Pancreas (tissue), 10 donors: ENCODE measurements at regions not wholly inside any gene's neighbourhood (a gene's known extent, or its start where the extent isn't known, plus 50 kb on each side); places are given as distances from the start of the nearest gene placed in this dataset.

Source experiments
- ATAC-seq, 4 donors: fragments of 200-7000 bp; cut with Tn5 transposase; one replicate each; pipeline versions ENCODE4 v1.8.0 to v1.9.1; 2020; ENCODE audit warnings: mild to moderate bottlenecking in 4 of 4, moderate library complexity in 4 of 4
- DNase-seq, 6 donors: peaks; one replicate each; pipeline ENCODE4 v3.0.0-alpha.2; 2020
- FAIRE-seq: peaks from 2 replicates; lab custom pipeline; 2012; peaks lifted over from hg19 to GRCh38; lab: Jason Lieb, UNC
- H3K27ac ChIP-seq, 4 donors: fragments of 200-600 bp; sonication (generic); 1 replicate in 3 of 4; 2 replicates in 1 of 4; pipeline versions ENCODE4 v1.5.0 to v1.8.0; 2020
- H3K27me3 ChIP-seq, 4 donors: fragments of 200-600 bp; one replicate each; pipeline ENCODE4 v1.8.0; 2021
- H3K36me3 ChIP-seq, 3 donors: fragments of 200-600 bp; sonication (generic) in 1 of 3; one replicate each; pipeline versions ENCODE4 v1.5.0 to v1.8.0; 2020 to 2021
- H3K4me1 ChIP-seq, 3 donors: fragments of 200-600 bp; one replicate each; pipeline ENCODE4 v1.8.0; 2021
- H3K4me3 ChIP-seq, 4 donors: fragments of 200-600 bp; sonication (generic) in 2 of 4; one replicate each; pipeline versions ENCODE4 v1.5.0 to v1.8.0; 2020 to 2021
- H3K9me3 ChIP-seq, 4 donors: fragments of 200-600 bp; one replicate each; pipeline ENCODE4 v1.8.0; 2021
- WGBS, 2 donors: extraction: QIAGEN DNeasy Blood & Tissue Kit; methylation state at CpG; one replicate each; pipeline ENCODE4 v1.1.7; 2013; 5-methylcytosine and 5-hydroxymethylcytosine counted together
- intact Hi-C, 3 donors: fragments of 100-400 bp; cut with DNase I; formaldehyde crosslinking; loops; one replicate each; pipeline versions ENCODE4 v1.11.1 to v1.14.2; 2022
- TF ChIP-seq, protein P1 (sequence below), 4 donors: fragments of 200-600 bp; sonication (generic) in 3 of 4; IDR thresholded peaks; one replicate each; pipeline versions ENCODE4 v1.5.0 to v1.8.0; 2021; ENCODE audit warnings: antibody characterized with exemption in 4 of 4
- donor health status: healthy with polysubstance abuse.
- donor health status: DM: no; HTN: no; CAD: no; lungs with moderate emphysema.
- donor health status: DM: no; HTN: no; CAD: no.
- donor health status: control.
- donor health status: control.
- donor health status: Bipolar disorder and iron deficiency.
- donor health status: DM: yes; HTN: yes; CAD: no.
- donor health status: DM: no; HTN: no; CAD: no.
- donor health status: DM: no; HTN: no; CAD: no.
- donor health status: DM: yes; HTN: yes; CAD: no.

GRCh38 chr5:117881426-117882230 lies 1106.7 kb downstream of the DTWD2 start:
- Histone ChIP-seq H3K36me3 (no peaks in the 10 kb centered on the region), H3K27ac (no peak overlapping the region), H3K4me1 (peaks cover 0 to 4% (median 0%) of the 10 kb centered on the region in 3 donors), H3K9me3 (no peaks in the 10 kb centered on the region), H3K4me3 (no peak overlapping the region), H3K27me3 (no peaks in the 10 kb centered on the region)
- DNase-seq (no peak), FAIRE-seq (no peak), ATAC-seq (no peak)
- 42 to 47% methylated on average over 4 of the region's 4 CpGs for WGBS, 2 donors
- TF ChIP-seq, protein P1, sequence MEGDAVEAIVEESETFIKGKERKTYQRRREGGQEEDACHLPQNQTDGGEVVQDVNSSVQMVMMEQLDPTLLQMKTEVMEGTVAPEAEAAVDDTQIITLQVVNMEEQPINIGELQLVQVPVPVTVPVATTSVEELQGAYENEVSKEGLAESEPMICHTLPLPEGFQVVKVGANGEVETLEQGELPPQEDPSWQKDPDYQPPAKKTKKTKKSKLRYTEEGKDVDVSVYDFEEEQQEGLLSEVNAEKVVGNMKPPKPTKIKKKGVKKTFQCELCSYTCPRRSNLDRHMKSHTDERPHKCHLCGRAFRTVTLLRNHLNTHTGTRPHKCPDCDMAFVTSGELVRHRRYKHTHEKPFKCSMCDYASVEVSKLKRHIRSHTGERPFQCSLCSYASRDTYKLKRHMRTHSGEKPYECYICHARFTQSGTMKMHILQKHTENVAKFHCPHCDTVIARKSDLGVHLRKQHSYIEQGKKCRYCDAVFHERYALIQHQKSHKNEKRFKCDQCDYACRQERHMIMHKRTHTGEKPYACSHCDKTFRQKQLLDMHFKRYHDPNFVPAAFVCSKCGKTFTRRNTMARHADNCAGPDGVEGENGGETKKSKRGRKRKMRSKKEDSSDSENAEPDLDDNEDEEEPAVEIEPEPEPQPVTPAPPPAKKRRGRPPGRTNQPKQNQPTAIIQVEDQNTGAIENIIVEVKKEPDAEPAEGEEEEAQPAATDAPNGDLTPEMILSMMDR (IDR thresholded peaks at IDR 0.05): no peak
- intact Hi-C loops: no loop called here

DNA sequence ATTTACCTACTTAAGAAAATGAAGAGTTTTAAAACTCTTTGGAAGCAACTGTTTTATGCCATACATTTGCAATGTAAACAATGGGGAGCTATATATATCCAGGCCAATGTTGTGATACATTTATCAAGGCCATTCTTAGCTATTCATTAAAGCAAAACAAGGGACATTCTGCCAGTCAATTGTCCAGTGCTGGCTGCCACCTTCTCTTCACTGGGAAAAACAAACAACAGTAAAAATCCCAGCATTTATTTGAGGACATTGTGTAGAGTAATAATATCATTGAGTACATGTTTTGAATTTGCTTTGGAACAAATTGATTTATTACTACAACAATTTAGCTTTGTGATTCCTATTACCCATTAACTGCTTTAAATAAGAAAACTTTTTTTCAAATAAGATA lies 1107.4 kb downstream of the DTWD2 start:
- no peaks in the 10 kb centered on the region for H3K9me3 ChIP-seq
- TF ChIP-seq, protein P1 (IDR thresholded peaks at IDR 0.05): no peak
- intact Hi-C loops: no loop called here
- no peak for DNase-seq
- no peak for FAIRE-seq
- no peak overlapping the region for H3K4me3 ChIP-seq
- peaks cover 0 to 4% (median 0%) of the 10 kb centered on the region in 3 donors for H3K4me1 ChIP-seq
- peak in 2 of 4 donors; percentile 44 to 61 for ATAC-seq
- H3K27me3 ChIP-seq: no peaks in the 10 kb centered on the region
- no peak overlapping the region for H3K27ac ChIP-seq
- H3K36me3 ChIP-seq: no peaks in the 10 kb centered on the region

DNA sequence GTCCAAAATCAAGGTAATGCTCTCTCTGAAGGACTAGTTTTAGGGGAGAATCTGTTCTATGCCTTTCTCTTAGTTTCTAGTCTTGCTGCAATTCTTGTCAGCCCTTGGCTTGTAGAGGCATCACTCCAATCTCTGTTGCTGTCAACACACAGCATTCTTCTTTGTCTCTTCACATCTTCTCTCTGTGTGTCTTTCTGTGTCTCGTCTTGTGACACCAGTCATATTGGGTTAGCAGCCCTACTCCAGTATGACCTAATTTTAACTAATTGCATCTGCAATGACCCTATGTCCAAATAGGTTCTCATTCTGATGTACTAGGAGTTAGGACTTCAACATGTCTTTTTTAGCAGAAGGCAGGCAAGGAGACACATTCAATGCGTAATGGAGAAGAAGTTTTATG lies 1110.6 kb downstream of the DTWD2 start:
- Histone ChIP-seq H3K9me3 (no peaks in the 10 kb centered on the region), H3K27ac (no peak overlapping the region), H3K4me3 (no peak overlapping the region), H3K36me3 (no peaks in the 10 kb centered on the region), H3K27me3 (no peaks in the 10 kb centered on the region), H3K4me1 (peaks cover 0 to 4% (median 0%) of the 10 kb centered on the region in 3 donors)
- WGBS, 2 donors: 69 to 78% methylated on average over 2 of the region's 2 CpGs
- intact Hi-C loops: no loop called here
- ATAC-seq (no peak), FAIRE-seq (no peak), DNase-seq (no peak)
- TF ChIP-seq, protein P1 (IDR thresholded peaks at IDR 0.05): no peak

GRCh38 chr5:117872798-117873368 lies 1115.5 kb downstream of the DTWD2 start:
- no peak overlapping the region for H3K4me3 ChIP-seq
- H3K36me3 ChIP-seq: no peaks in the 10 kb centered on the region
- no peak overlapping the region for H3K27ac ChIP-seq
- FAIRE-seq (no peak), DNase-seq (no peak), ATAC-seq (no peak)
- H3K9me3 ChIP-seq: no peaks in the 10 kb centered on the region
- intact Hi-C loops: no loop called here
- WGBS, 2 donors: 53 to 79% methylated on average over 4 of the region's 4 CpGs
- H3K27me3 ChIP-seq: no peaks in the 10 kb centered on the region
- TF ChIP-seq, protein P1 (IDR thresholded peaks at IDR 0.05): no peak
- no peaks in the 10 kb centered on the region for H3K4me1 ChIP-seq

- H3K9me3 ChIP-seq: no peaks in the 10 kb centered on the region
- no peaks in the 10 kb centered on the region for H3K27me3 ChIP-seq
- intact Hi-C loops: no loop called here
- DNase-seq: no peak
- H3K4me3 ChIP-seq: no peak overlapping the region
- 52 to 69% methylated on average over 1 of the region's 1 CpG for WGBS, 2 donors
- no peaks in the 10 kb centered on the region for H3K4me1 ChIP-seq
- TF ChIP-seq, protein P1 (IDR thresholded peaks at IDR 0.05): no peak
- no peaks in the 10 kb centered on the region for H3K36me3 ChIP-seq
- no peak for FAIRE-seq
- ATAC-seq: no peak
- H3K27ac ChIP-seq: no peak overlapping the region
Measured at GRCh38 chr5:117869596-117869995, 1118.8 kb downstream of the DTWD2 start.
